ENCODE measurements at regions not wholly inside any gene's neighbourhood (a gene's known extent, or its start where the extent isn't known, plus 50 kb on each side); places are given as distances from the start of the nearest gene placed in this dataset.

- no peaks in the 10 kb centered on the region for H3K27me3 Mint-ChIP-seq (ENCODE audit: low read depth)
- no peak for TF ChIP-seq CTCF (IDR thresholded peaks at IDR 0.05; ENCODE audit: unreplicated experiment in 3 of 3)
- H3K4me3 Mint-ChIP-seq: no peak overlapping the region
- H3K36me3 Mint-ChIP-seq (ENCODE audit: low read depth): no peaks in the 10 kb centered on the region
- no peaks in the 10 kb centered on the region for H3K9me3 Mint-ChIP-seq
- H3K4me1 Mint-ChIP-seq: peaks cover 31% of the 10 kb centered on the region
- no peak overlapping the region for H3K27ac Mint-ChIP-seq
Observed at GRCh38 chr10:23869548-23869947, 339.4 kb upstream of the KIAA1217 start.

- TF ChIP-seq CTCF (IDR thresholded peaks at IDR 0.05; ENCODE audit: unreplicated experiment in 3 of 3): no peak
- Mint-ChIP-seq H3K4me1 (peaks cover 31% of the 10 kb centered on the region), H3K27ac (peak overlapping the region; percentile 37 to 81 (median 62)), H3K4me3 (no peak overlapping the region), H3K9me3 (no peaks in the 10 kb centered on the region), H3K27me3 (ENCODE audit: low read depth) (no peaks in the 10 kb centered on the region), H3K36me3 (ENCODE audit: low read depth) (no peaks in the 10 kb centered on the region)
Observed at GRCh38 chr10:23869996-23870395, 338.9 kb upstream of the KIAA1217 start.

DNA sequence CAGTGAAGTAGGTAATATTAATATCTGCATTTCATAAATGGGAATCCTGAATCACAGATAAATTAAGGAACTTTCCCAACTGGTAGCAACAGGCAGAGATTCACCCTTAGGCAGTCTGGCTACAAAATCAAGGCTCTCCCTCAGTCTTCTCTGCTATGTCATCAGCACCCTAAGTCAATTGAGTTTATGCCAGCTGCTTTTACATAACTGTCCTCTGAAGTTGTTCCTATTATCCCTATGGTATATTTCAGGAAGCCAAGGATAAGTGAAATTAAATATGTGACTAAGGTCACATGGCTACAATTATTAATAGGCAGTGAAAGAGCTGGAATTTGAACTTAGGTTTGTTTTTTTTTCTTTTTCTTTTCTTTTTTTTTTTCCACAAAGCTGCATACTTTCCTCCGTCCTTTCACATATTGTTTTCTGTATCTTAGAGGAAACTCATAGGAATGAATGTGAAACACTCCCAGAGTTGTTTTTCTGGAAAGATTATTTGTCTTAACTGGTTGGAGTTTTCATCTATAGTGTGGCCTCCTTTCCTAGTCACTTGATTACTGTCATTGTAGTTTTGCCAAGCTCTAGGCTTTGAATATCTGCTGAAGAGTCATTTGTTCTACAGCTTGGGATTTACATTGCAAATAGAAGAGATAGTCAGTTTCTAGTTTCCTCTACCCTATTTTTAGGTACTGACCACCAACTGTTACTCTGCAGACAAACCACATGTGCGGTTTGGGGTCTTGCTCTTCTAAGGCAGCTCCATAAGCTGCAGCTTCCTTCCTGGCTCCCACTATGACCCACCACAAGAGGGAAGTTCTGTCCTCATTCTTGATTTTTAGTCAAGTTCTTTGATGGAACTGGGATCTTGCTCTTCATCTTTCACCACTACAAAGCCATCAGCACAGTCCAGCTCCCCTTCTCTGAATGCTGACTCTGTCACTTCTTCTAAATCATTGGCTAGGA, 338.0 kb upstream of the KIAA1217 start:
- Mint-ChIP-seq H3K36me3 (ENCODE audit: low read depth) (no peaks in the 10 kb centered on the region), H3K9me3 (no peaks in the 10 kb centered on the region), H3K4me1 (peaks cover 31% of the 10 kb centered on the region), H3K27ac (peak overlapping the region; percentile 37 to 81 (median 62)), H3K4me3 (peak overlapping the region in 1 of 3 experiments; percentile 21), H3K27me3 (ENCODE audit: low read depth) (no peaks in the 10 kb centered on the region)
- no peak for TF ChIP-seq CTCF (IDR thresholded peaks at IDR 0.05; ENCODE audit: unreplicated experiment in 3 of 3)

DNA sequence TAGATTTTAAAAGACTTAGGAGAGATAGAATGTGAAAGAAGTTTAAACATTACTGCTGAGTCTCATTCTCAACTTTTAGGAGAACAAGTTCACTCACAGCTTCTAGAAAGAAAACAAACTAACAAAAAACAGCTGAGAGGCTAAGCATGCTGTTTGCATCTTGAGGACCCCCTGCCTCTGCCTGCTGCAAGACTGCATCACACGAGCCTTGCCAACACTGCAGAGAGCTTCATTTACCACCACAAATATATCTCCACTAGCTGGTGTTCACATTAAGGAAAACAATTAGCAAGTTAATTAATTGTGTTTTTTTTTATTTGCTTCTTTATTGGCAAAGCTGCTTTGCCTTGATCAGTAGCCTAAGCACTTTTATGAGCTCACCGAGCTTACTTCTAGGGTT, 336.6 kb upstream of the KIAA1217 start:
- Mint-ChIP-seq H3K9me3 (no peaks in the 10 kb centered on the region), H3K27me3 (ENCODE audit: low read depth) (no peaks in the 10 kb centered on the region), H3K36me3 (ENCODE audit: low read depth) (no peaks in the 10 kb centered on the region), H3K4me3 (no peak overlapping the region), H3K4me1 (peaks cover 31% of the 10 kb centered on the region), H3K27ac (no peak overlapping the region)
- no peak for TF ChIP-seq CTCF (IDR thresholded peaks at IDR 0.05; ENCODE audit: unreplicated experiment in 3 of 3)

DNA sequence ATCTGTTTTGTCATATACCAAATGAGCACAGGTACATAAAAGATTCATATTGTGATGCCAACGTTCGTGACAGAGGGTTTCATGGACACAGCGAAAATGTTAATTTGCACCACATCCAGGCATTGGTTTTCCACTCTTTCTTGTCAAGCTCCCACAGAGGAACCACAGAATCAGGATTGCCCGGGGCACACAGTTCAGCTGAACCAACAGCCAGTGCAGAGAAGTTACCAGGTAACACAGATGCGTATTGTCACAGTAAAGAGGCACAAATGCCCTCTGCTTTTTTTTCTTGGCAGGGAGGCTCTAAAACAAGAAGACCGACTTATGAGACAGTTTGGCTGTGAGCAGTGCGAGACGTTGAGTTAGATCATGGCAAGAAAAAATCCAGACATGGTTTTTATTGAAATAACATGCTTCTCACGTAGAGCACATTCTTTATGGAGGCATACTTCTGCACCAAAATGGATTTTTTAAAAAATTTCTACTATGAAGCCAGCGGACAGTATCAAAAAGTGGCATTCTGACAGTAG, 331.1 kb upstream of the KIAA1217 start:
- Mint-ChIP-seq H3K4me1 (peaks cover 5% of the 10 kb centered on the region), H3K4me3 (no peak overlapping the region), H3K36me3 (ENCODE audit: low read depth) (no peaks in the 10 kb centered on the region), H3K27ac (no peak overlapping the region), H3K9me3 (no peaks in the 10 kb centered on the region), H3K27me3 (ENCODE audit: low read depth) (peaks cover 3% of the 10 kb centered on the region)
- TF ChIP-seq CTCF (IDR thresholded peaks at IDR 0.05; ENCODE audit: unreplicated experiment in 3 of 3): no peak

Data from nephron (organoid).